T-helper 2 cell (primary cell): ENCODE measurements at regions not wholly inside any gene's neighbourhood (a gene's known extent, or its start where the extent isn't known, plus 50 kb on each side); places are given as distances from the start of the nearest gene placed in this dataset.
A peak's percentile ranks its signal among the peaks of the same experiment; 100 is the strongest.

Experiments used
- DNase-seq, 5 experiments: peaks; one replicate each; pipeline versions ENCODE4 v3.0.0 to v3.0.0-alpha.2; 2012 to 2022

DNA sequence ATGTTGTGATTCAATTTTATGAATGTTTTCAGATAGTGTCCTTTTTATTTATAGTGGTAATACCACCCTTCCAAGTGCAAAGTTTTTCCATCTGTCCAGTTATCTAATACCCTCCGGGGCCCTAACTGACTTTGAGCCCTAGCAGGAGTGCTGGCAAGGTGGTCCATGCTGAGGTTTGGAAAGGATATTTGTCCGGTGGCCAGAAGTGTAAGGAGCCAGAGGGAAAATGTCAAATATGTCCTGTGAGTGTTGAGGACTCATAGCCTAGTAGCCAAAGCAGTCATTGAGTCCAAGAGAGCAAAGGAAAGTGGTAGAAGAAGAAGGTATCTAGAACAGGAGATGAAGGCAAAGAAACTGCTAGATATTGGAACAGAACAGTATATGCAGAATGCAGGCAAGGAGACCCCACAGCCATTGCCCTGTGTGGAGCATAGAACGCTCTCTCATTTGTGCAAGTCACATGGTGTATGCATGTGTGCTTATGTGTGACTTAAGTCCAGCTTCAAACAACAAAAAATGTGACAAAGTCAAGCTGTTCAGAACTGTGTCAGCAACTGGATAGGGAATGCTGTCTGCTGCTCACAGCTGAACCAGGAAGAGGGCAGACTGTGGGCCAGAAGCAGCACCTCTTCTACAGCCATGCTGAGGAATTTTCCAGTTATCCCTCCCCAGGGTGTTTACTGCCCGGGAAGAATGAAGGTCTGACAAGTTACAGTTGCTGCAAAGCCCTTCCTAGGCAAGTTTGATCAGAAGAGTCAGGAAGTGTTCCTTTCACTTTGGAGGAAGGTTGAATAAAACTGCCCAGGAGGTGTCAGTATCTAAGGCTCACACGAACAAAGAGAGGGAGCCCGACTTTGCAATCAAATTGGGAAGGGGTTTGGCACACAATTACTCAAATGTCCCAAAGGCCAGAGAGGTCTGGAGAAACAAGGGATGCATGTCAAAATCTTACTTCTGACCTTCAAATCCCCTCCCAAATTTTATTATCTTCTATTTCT lies 463.3 kb upstream of the DMAC1 start:
- DNase-seq = no peak

DNA sequence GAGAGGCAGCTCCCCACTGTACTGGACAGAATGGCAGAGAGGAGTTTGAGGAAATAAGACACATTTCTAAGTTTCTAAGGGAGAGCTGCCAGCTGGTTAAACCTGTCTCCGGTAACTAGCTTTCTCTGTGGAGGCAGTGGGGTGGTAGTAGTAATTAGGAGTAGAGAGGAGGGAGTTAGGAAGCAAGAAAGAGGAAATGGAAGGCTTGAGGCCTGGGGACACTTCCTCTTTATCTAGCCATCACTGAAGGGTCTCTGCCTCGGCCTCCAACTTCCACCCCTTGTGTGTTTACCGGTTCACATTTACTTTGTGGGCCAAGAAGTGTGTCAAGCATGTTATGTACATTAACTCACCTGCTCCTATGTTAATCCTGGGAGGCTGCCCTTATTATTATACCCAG lies 462.2 kb upstream of the DMAC1 start:
- no peak for DNase-seq

DNA sequence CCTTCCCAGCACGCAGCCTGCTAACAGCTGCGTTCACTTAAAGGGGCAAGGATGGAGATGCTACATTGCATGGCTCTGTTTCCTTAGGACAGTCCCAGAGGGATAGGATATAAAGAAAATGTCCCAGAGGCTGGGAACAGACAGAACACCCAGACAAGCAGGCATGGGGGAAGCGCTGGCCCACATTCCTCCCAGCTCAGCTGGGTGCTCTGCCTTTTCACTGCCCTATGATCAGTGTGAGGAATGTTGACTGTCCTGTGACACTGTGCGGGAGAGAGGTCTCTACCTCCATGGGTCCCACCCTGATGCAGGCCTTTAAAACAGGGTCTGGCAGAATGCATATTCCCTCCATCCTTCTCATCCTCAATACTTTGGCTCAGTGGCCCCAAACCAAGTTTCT lies 459.4 kb upstream of the DMAC1 start:
- DNase-seq = no peak

DNA sequence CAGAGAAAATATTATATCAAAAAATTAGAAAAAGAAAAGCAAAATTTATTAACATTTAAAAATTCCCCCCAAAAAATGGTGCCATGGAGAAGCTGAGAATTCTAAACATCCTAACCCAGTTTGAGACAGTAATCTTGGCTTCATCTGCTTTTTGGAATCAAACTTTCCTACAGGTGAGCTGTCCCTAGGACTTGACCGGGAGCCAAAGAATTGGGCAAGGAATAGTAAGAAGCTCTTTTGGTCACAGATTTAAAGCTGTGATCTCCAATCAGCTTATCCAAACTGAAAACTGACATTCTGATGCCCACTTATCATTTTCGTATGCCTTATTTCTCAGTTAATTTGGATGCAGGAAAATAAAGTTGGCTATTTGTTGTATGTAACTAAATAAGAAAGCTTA lies 457.3 kb upstream of the DMAC1 start:
- DNase-seq = no peak

DNA sequence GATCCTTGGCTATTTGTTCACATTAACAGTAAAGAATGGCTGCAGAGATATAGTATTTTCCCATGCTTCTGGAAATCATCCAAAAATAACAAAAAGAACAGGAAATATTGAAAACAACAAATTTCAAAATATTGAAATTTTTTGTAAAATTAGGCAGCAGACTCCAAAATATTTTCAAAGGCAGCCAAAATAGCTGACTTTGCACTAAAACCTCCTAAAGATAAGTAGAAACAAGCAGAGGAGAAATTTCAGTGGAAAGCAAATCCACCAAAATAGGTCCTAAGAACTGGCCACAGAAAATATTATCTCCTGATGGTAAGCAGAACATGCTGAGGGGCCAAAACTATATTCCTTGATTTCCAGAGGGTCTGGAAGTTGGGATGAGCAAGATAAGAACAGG lies 456.3 kb upstream of the DMAC1 start:
- no peak for DNase-seq

DNA sequence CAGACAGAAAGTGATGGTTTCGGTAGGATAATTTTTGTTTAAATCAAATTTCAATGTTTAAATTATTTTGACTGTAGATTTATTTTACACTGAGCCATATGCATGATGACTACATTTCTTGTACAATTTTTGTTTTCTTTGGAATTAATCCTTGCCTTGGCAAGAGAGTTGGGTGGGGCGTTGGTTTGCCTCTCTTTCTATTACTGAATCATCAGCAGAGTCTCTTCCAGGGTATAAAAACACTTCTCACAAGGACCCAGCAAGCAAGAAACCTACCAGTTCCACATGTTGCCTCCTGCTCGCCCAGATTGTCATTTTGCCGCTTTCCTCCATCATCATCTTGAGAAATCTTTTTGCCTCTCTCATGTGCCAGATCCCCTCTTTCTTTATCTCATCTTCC lies 455.0 kb upstream of the DMAC1 start:
- DNase-seq = no peak

DNA sequence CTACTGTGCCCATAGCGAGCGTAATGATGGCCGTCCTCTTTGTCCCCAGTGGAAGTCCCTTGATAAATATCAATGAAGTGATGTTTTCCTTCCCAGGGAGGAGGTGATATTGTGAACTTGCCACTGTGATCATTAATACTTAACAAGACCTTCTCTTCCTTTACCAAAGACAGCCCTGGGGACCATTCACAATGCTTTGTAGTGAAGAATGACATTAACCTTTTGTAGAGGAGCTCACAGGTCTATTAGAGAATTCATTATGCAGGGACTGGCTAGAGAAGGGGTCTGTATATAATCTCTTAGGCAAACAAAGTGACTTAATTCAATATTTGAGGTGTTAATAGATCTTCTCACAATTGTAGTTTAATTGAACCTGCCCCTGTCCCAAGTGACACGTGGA lies 452.9 kb upstream of the DMAC1 start:
- no peak for DNase-seq

DNA sequence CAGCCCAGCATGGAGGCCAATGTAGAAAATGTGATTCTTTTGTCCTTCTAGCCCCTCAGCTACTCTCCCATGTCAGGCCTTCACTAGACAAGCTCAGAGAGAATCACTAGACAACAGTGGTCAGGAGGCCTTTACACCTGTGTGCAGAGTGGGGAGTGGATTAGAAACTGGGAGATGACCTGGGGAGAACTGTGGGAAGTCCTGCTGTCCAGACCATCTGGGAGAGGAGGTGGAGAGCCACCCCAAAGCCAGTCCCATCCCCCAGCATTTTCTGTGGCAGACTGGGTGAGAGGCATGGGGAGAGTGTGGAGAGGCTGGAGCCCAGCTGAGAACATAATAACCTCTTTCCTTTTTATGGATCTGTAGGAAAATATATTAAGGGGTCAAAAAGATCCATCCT lies 452.0 kb upstream of the DMAC1 start:
- DNase-seq = no peak

DNA sequence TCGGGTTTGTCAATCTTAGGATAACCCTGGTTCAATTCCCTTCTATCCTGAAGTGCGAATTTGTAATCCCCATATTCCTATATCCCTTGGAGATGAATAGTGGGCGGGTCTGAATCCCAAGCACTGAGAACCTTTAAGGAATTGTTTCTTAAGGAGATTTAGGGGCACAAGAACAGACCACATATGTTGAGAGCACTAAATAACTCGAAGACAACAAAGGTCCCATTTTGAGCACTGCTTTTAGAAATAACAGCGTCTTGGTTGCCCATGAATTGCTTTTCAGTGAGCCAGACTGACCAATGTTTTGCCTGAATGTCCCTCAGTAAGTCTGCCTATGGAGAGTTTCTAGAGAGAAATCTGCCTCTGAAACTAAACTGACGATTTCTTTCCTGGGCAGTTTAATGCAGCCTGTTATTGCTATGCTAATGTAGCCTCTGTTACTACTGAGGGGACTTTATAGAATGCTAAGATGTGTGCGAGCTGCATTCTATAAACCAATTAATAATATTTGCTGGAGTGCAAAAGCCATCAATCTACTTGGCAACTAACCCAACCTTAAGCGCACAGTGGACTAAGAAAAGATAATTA lies 445.0 kb upstream of the DMAC1 start:
- no peak for DNase-seq

DNA sequence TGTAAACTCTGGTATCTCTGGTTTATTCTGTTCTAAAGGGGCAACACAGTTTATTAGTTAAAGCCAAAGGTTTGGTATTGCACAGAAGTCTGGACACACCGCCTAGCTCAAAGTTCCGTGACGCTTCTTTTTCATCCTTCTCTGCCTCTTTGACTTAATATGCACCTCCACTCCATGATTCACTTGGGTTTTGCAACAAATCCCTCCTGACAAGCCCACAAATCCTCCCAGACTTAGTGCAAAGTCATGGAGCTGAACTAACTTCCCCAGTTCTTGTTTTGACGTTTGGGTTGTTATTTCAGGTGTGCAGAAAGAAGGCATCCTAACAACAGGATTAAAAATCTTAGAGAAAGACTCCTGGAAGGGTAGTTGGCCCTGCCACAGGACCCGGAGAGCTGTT lies 441.6 kb upstream of the DMAC1 start:
- DNase-seq = no peak

DNA sequence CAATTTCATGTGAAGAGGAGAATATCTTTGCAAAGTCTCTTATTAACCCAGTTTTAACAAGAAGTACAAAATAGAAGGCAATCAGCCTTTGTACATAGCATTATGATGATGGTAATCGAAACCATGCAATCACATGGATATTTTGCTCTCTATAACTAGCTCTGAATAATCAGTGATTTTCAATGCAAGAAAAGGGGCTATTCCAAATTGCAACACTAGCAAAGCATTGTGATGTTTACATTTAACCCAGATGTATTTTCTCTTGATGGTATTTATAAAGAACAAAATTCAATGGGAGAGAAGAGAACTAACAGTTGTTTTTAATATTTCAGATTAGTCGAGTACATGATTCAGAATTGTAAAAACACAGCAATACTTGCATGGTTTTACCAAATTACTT lies 437.5 kb upstream of the DMAC1 start:
- DNase-seq = no peak

DNA sequence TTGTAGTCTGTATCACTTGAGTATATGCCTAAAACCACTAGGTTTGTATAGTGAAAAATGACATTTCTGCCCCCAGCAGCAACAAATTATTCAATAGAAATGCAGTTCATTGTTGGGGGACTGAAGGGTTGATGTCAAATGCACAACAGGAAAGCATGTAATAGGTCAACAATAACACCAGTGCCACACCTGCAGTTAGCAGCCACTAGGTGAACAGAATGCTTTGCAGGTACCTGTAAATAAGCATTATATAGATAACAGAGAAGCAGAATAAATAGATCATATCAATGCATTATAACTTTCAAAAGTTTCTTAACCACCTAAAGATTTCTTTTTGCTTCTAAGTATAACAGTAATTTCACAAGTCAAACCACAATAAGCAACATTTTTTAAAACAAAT lies 435.9 kb upstream of the DMAC1 start:
- no peak for DNase-seq

DNA sequence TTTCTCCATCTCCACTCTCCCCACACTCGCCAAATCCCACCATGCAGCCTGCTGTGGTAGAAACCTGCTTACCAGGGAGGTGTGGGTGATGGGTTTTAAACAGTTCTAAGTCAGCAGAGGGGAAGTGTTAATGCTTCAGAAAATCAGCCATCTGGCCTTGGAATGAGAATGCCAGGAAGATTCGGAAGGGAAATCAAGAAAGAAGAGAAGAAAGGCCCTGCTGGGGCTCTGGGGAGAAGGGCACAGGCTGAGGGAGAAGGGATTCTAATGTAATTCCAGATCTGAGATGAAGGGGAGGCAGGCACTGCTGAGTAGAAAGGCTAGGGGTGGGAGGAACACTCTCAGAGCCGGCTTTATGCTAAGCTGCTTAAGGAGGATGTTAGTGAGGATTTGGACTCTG lies 434.7 kb upstream of the DMAC1 start:
- no peak for DNase-seq

DNA sequence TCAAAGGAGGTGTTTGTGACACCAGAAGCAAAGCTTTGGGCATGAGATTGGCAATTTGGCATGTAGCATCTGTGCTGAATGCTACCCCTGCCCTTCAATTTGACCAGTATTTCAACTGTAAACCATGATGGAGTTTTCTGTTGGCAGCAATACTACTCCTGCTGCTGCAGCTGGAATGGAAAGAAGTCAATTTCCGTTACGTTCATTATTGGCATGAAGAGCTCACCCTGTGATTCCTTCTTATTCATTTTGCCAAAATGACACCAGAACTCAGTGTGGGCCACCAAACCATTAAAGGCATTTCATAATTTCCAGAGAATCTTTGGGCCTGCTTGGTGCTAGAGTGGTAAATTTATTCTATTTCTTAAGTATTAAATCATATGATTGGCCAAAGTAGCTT lies 433.1 kb upstream of the DMAC1 start:
- no peak for DNase-seq

DNA sequence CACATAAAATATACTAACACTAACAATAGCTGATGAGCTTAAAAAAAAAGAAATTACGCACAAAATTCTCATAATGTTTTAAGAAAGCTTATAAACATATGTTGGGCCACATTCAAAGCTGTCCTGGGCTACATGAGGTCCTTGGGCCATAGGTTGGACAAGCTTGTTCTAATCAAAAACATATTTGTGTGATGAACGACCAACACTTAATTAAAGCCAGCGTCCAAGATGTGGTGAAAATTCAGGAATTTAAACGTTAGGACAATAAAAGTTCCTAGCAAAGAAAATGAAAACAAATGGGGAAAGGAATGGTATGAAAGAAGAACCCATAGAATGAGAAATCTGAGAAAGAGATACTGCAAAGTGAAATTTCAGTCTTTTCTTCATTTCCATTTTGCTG lies 429.6 kb upstream of the DMAC1 start:
- no peak for DNase-seq

DNA sequence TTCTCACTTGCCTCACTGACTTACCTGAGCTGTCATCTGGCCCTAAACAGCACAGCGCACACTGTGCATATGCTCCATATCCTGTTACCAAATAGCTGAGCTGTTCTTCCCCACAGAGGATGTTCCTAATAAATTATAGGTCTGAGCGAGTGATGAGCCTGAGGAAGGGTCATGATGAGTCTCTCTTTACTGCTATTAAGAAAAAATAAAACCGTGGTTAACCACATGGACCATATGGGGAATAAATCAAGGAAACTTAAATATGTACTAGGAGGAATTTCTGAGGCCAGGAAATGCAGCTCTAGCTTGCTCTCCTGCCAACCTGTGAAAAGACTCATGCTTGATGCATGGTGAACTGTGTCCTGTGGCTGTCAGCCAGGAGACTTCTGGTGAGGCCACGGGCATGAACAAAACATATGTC lies 424.8 kb upstream of the DMAC1 start:
- DNase-seq = no peak

DNA sequence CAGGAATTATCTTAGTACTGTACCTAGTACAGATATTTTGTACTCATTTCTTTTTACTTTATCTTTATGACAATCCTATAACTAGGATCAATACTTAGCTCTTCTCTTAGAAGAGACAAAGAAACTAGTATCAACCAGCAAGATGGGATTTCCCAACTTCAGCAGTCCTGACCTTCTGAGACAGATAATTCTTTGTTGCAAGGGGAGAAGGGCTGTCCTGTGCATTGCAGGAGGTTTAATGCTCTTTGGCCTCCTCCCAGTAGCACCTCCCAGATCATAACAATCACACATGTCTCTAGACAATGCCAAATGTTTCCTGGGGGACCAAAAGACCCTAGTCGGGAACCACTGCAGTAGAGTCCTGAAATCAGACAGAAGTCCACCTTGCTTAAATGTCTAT lies 424.3 kb upstream of the DMAC1 start:
- DNase-seq = no peak

DNA sequence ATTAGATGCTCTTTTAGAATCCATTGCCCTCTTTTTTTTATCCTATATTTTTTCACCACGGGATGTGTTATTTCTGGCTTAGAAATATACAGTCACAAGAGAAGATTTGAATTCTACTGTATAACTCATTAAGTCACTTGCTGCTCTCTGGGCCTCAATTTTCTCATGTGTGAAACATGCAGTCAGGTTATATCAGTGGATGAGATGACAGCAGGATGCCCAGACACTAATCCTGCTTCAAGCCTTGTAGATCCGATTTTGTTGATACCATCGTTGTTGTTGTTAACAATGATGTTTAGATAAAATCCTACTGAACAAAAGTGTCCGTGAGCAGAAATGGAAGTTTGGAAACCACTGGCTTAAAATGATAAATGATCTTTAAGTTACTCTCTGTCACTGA lies 421.9 kb upstream of the DMAC1 start:
- DNase-seq = no peak

DNA sequence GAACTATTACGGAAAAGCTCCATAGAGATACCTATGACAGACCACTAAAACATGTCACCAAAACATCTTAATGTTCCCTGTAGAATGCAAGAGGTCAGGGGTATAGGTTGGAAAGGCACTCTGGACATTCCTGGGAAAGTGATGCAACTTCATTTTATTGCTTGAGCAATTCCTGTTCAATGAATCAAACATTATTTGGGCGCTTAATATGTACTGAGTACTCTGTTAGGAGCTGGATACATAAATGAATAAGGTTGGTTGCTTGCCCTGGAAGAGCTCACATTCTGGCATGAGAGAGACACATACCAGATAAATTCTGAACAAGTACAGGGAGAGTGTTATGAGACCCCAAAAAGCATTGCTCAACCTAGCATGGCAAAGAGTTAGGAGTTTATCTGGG lies 408.9 kb upstream of the DMAC1 start:
- no peak for DNase-seq

DNA sequence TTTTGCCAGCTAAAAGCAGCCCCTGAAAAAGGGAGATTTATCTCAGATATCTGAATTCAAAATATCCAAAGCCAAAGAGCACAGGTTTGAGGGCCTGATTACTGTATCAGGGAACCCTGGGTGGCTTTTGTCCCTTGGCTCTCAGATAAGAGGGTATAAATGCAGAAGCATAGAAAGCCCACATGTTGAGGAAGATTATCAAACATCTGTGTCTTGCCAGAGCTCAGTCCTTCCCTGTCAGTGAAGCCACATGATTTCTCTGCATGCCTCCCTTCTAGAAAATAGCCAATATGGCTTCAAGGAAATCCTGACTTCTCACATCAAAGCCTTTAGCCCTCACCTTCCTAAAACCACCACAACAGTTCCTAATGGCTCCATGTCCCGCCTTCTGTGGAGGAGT lies 408.0 kb upstream of the DMAC1 start:
- DNase-seq = no peak

DNA sequence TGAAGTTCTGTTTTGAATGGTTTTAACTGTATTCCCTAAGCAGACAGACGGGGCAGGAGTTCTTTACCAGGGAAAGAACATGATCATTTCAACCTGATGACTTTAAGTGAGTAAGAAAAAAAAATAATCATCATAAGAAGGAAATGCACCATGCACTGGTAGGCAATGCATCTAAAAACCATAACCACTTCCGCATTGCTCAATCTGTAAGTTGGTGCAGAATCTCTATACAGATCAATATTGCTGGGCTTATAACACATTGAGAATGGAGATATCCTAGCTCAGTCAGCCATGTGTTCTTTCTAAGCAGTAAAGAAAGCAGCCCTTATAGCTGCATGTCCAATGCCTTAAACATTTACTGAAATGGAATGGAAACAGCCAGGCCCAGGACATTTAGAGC lies 407.1 kb upstream of the DMAC1 start:
- peak in 2 of 5 experiments; percentile 10 to 64 for DNase-seq

DNA sequence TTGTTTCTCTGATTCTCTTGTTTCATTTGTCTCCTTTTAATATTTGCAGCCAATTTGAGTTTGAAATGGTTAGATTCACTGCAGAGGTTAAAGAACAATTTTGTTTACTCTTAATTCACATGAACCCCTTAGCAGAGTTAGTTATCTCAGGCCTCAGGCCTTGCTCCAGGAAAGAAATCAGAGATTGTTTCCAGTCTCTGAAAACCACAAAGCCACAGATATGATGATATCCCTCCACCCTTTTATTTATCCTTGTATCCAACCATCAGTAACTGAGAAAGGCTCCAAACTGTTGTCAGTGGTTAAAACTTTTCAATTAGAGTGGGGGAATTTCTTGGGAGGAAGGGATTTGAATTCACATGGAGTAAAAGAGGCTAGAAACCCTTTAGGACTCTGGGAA lies 406.0 kb upstream of the DMAC1 start:
- DNase-seq = no peak

DNA sequence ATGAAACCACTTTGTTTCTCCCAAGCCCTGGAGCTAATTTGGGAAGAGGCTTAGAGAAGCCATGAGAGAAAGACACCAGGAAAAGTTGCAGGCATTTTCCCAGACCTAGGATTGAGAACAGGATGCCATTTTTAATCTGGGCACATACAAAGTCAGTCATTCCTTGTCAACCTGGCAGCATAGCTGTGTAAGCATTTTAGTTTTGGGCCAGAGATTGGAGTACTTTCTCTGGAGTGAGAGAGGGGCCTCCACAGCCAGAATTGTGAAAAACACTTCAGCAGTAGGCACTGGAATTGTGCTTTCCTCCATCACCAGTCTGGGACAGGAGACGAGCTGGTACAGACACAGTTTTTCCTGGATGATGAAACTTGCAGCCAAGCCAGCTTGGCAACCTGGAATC lies 390.3 kb upstream of the DMAC1 start:
- no peak for DNase-seq

DNA sequence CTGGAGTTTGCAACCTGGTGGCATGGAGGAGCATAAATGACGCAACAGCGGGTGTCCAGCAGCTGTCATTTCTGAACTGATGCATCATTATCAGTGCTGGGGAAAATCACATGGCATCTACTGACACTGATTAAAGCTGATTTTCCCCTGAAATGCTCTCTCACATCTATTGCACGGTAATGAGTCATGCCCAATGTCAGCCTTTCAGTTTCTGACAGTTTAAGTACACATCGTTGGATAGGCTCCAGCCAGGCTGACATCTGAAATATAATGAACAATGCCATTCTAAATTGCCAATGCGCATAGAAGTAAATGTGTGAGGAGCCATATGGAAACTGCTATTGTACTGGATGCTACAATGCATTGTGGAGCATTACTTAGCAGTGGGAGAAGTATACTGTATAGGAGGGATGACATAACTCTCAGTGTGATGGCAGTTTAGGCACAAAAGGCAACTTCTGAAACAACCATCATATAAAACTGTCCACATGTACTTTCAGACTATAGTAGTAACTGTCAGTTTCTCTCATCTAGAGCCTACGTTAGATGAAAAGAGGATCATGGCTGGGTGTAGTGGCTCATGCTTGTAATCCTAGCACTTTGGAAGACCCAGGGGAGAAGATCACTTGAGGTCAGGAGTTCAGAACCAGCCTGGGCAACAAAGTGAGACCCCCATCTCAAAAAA lies 389.3 kb upstream of the DMAC1 start:
- DNase-seq = peak in 1 of 5 experiments; percentile 69
